ENCODE measurements at regions not wholly inside any gene's neighbourhood (a gene's known extent, or its start where the extent isn't known, plus 50 kb on each side); places are given as distances from the start of the nearest gene placed in this dataset.

DNA sequence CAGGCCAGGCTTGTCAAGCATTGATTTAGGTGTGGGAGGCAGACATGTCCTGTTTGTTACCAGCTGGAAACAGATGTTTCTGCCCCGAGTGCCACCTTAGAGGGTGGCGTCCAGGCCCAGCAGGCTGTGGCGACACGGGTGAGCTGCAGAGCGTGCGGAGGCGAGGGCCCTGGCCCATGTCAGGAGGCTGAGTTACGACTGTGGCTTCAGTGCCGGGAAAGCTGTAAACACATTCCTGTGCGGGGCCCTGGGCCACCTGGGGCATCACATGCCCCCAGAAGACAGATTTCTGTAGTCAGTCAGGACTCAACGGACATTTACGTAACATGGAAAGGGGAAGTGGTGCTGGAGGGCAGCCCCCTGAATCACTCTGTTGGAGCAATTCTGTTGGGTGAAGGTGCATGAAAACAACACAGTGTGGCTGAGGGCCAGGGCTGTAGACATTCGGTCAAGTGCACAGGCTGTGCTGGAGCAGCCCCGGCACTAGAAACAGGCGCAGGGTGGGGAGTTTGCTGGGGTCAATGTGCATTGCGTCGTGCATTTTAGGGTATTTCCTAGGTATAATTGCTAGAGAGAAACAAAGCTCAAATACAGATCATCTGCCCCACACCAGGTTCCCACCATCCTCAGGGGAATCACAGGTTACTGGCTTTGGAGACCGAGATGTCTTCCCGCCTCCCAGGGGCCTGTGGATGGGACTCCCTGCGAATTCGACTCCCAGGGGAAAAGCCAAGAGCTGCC, 291.8 kb downstream of the TMEM121 start:
- Histone ChIP-seq H3K9ac (ENCODE audit: low read depth in 1 of 2, low read length in 2 of 2) (no peak overlapping the region), H3K9me3 (ENCODE audit: control insufficient read depth in 4 of 4, low read length in 3 of 4) (no peaks in the 10 kb centered on the region), H3K27ac (ENCODE audit: low read depth in 1 of 2, low read length in 2 of 2) (no peak overlapping the region), H3K4me3 (ENCODE audit: low read depth in 1 of 3, low read length in 3 of 3) (no peak overlapping the region), H3K36me3 (ENCODE audit: control insufficient read depth in 4 of 4, insufficient read depth in 3 of 4, low read depth in 1 of 4, low read length in 3 of 4) (no peaks in the 10 kb centered on the region), H3K4me1 (ENCODE audit: control insufficient read depth in 4 of 4, insufficient read depth in 4 of 4, low read length in 3 of 4) (no peaks in the 10 kb centered on the region), H3K27me3 (ENCODE audit: control insufficient read depth in 4 of 4, insufficient read depth in 4 of 4, low read length in 3 of 4) (no peaks in the 10 kb centered on the region)
- WGBS = 69% methylated on average over 21 of the region's 21 CpGs
- TF ChIP-seq FOXA1 (IDR thresholded peaks at IDR 0.05) = no peak
- TF ChIP-seq, protein P1, sequence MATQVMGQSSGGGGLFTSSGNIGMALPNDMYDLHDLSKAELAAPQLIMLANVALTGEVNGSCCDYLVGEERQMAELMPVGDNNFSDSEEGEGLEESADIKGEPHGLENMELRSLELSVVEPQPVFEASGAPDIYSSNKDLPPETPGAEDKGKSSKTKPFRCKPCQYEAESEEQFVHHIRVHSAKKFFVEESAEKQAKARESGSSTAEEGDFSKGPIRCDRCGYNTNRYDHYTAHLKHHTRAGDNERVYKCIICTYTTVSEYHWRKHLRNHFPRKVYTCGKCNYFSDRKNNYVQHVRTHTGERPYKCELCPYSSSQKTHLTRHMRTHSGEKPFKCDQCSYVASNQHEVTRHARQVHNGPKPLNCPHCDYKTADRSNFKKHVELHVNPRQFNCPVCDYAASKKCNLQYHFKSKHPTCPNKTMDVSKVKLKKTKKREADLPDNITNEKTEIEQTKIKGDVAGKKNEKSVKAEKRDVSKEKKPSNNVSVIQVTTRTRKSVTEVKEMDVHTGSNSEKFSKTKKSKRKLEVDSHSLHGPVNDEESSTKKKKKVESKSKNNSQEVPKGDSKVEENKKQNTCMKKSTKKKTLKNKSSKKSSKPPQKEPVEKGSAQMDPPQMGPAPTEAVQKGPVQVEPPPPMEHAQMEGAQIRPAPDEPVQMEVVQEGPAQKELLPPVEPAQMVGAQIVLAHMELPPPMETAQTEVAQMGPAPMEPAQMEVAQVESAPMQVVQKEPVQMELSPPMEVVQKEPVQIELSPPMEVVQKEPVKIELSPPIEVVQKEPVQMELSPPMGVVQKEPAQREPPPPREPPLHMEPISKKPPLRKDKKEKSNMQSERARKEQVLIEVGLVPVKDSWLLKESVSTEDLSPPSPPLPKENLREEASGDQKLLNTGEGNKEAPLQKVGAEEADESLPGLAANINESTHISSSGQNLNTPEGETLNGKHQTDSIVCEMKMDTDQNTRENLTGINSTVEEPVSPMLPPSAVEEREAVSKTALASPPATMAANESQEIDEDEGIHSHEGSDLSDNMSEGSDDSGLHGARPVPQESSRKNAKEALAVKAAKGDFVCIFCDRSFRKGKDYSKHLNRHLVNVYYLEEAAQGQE (IDR thresholded peaks at IDR 0.05) = no peak
- TF ChIP-seq, protein P2, sequence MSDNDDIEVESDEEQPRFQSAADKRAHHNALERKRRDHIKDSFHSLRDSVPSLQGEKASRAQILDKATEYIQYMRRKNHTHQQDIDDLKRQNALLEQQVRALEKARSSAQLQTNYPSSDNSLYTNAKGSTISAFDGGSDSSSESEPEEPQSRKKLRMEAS (IDR thresholded peaks at IDR 0.05) = no peak
- TF ChIP-seq, protein P3, sequence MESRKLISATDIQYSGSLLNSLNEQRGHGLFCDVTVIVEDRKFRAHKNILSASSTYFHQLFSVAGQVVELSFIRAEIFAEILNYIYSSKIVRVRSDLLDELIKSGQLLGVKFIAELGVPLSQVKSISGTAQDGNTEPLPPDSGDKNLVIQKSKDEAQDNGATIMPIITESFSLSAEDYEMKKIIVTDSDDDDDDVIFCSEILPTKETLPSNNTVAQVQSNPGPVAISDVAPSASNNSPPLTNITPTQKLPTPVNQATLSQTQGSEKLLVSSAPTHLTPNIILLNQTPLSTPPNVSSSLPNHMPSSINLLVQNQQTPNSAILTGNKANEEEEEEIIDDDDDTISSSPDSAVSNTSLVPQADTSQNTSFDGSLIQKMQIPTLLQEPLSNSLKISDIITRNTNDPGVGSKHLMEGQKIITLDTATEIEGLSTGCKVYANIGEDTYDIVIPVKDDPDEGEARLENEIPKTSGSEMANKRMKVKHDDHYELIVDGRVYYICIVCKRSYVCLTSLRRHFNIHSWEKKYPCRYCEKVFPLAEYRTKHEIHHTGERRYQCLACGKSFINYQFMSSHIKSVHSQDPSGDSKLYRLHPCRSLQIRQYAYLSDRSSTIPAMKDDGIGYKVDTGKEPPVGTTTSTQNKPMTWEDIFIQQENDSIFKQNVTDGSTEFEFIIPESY (IDR thresholded peaks at IDR 0.05) = no peak
- no peak for TF ChIP-seq RXRA (IDR thresholded peaks at IDR 0.05)
- TF ChIP-seq SP1 (IDR thresholded peaks at IDR 0.05) = no peak
- no peak for DNase-seq (ENCODE audit: low spot score)

DNA sequence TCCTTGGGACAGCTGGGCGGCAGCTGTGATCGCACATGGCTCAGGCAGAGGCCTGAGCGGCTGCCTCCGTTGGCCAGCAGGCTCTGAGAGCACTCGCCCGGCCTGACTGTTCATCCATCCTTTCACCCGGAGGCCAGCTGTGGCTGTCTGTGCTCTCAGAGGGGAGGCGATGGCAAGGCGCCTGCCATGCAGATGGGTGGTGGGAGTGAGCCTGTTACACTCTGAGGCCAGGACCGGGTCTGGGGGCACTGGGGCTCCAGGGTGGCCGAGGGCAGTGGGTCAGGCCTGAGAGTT, 292.3 kb downstream of the TMEM121 start:
- DNase-seq (ENCODE audit: low spot score) = no peak
- Histone ChIP-seq H3K9ac (ENCODE audit: low read depth in 1 of 2, low read length in 2 of 2) (no peak overlapping the region), H3K9me3 (ENCODE audit: control insufficient read depth in 4 of 4, low read length in 3 of 4) (no peaks in the 10 kb centered on the region), H3K27ac (ENCODE audit: low read depth in 1 of 2, low read length in 2 of 2) (no peak overlapping the region), H3K27me3 (ENCODE audit: control insufficient read depth in 4 of 4, insufficient read depth in 4 of 4, low read length in 3 of 4) (no peaks in the 10 kb centered on the region), H3K4me3 (ENCODE audit: low read depth in 1 of 3, low read length in 3 of 3) (no peak overlapping the region), H3K36me3 (ENCODE audit: control insufficient read depth in 4 of 4, insufficient read depth in 3 of 4, low read depth in 1 of 4, low read length in 3 of 4) (no peaks in the 10 kb centered on the region), H3K4me1 (ENCODE audit: control insufficient read depth in 4 of 4, insufficient read depth in 4 of 4, low read length in 3 of 4) (no peaks in the 10 kb centered on the region)
- TF ChIP-seq EGR1 (IDR thresholded peaks at IDR 0.05; ENCODE audit: low read depth in 2 of 2) = no peak
- no peak for TF ChIP-seq YY1 (IDR thresholded peaks at IDR 0.05)
- no peak for TF ChIP-seq FOXA1 (IDR thresholded peaks at IDR 0.05)
- 77% methylated on average over 11 of the region's 11 CpGs for WGBS

DNA sequence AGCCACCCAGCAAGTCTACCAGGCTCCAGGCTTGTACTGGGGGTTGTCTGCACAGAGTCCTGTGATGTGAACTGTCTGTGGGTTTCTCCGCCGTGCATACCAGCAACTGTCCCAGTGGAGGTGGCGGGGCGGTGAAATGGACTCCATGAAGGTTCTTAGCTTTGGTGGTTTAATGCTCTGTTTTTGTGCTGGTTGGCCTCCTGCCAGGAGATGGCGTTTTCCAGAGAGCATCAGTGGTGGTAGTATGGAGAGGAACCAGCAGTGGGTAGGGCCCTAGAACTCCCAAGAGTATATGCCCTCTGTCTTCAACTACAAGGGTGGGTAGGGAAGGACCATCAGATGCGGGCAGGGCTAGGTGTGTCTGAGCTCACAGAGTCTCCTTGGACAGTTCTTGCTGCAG, 303.8 kb downstream of the TMEM121 start:
- H3K4me3 ChIP-seq (ENCODE audit: low read depth in 1 of 3, low read length in 3 of 3) = no peak overlapping the region
- WGBS = 69% methylated on average over 6 of the region's 6 CpGs

More for the DNA sequence above, 303.8 kb downstream of the TMEM121 start:
- Histone ChIP-seq H3K9me3 (ENCODE audit: control insufficient read depth in 4 of 4, low read length in 3 of 4) (no peaks in the 10 kb centered on the region), H3K27me3 (ENCODE audit: control insufficient read depth in 4 of 4, insufficient read depth in 4 of 4, low read length in 3 of 4) (peaks cover 0 to 8% (median 0%) of the 10 kb centered on the region in 4 donors), H3K36me3 (ENCODE audit: control insufficient read depth in 4 of 4, insufficient read depth in 3 of 4, low read depth in 1 of 4, low read length in 3 of 4) (no peaks in the 10 kb centered on the region), H3K27ac (ENCODE audit: low read depth in 1 of 2, low read length in 2 of 2) (no peak overlapping the region), H3K4me1 (ENCODE audit: control insufficient read depth in 4 of 4, insufficient read depth in 4 of 4, low read length in 3 of 4) (no peaks in the 10 kb centered on the region), H3K9ac (ENCODE audit: low read depth in 1 of 2, low read length in 2 of 2) (no peak overlapping the region)
- TF ChIP-seq TAF1 (conservative IDR thresholded peaks at IDR 0.05) = no peak
- TF ChIP-seq HNF4A (conservative IDR thresholded peaks at IDR 0.05) = no peak
- TF ChIP-seq GABPA (IDR thresholded peaks at IDR 0.05 in 1 of 2, conservative IDR thresholded peaks at IDR 0.05 in 1 of 2) = no peak
- no peak for TF ChIP-seq RAD21 (IDR thresholded peaks at IDR 0.05)
- TF ChIP-seq FOXA2 (IDR thresholded peaks at IDR 0.05) = no peak
- TF ChIP-seq, protein P1 (IDR thresholded peaks at IDR 0.05) = no peak
- TF ChIP-seq, protein P2 (IDR thresholded peaks at IDR 0.05) = no peak
- DNase-seq (ENCODE audit: low spot score) = no peak
